GM12878 (cell line): ENCODE measurements at regions not wholly inside any gene's neighbourhood (a gene's known extent, or its start where the extent isn't known, plus 50 kb on each side); places are given as distances from the start of the nearest gene placed in this dataset.

Experiments used
- ATAC-seq: fragments of 200-7000 bp; cut with Tn5 transposase; 3 replicates; pipeline ENCODE4 v1.9.1; 2020; ENCODE audit warnings: mild to moderate bottlenecking, moderate library complexity
- BruUV-seq: library from RNA; stranded (reverse); fragments of 400-500 nt; replicated peaks from 2 replicates; lab custom pipeline; 2021; lab: Mats Ljungman, UMichigan
- CTCF ChIA-PET: fragments of 300-600 bp; sonication (Branson Sonifier 250); formaldehyde crosslinking; extraction: SDS; loops from one replicate; lab custom pipeline; 2021; ENCODE audit warnings: inconsistent platforms; lab: Yijun Ruan, JAX
- POLR2A ChIA-PET: fragments of 350-600 bp; formaldehyde crosslinking; extraction: SDS; loops from one replicate; lab custom pipeline; 2021; ENCODE audit warnings: inconsistent platforms; lab: Charles Lee
- RAD21 ChIA-PET: fragments of 300-600 bp; sonication (Branson Sonifier 250); formaldehyde crosslinking; loops from one replicate; lab custom pipeline; 2023; ENCODE audit warnings: antibody characterized with exemption; ENCODE audit not compliant: unreplicated experiment; lab: Charles Lee
- SMC1A ChIA-PET: fragments of 300-600 bp; sonication (Branson Sonifier 250); formaldehyde crosslinking; loops from one replicate; lab custom pipeline; 2023; ENCODE audit not compliant: unreplicated experiment, uncharacterized antibody; lab: Charles Lee
- DNase-seq: peaks from one replicate; pipeline ENCODE4 v3.0.0-alpha.2; 2011; ENCODE audit warnings: low read depth, low spot score
- FAIRE-seq: peaks from 3 replicates; lab custom pipeline; 2011; peaks lifted over from hg19 to GRCh38; lab: Jason Lieb, UNC
- H2AFZ ChIP-seq: 2 replicates; pipeline ENCODE4 v1.6.0; 2011; ENCODE audit warnings: low read depth, low read length, control low read depth; ENCODE audit not compliant: control insufficient read depth
- H3K27ac ChIP-seq: 2 replicates; pipeline ENCODE4 v1.5.1; 2011; ENCODE audit warnings: control low read depth; ENCODE audit not compliant: control insufficient read depth, insufficient read depth
- H3K27me3 ChIP-seq, 2 experiments: replicated peaks in 1 of 2; 2 replicates each; pipeline versions ENCODE4 v1.6.0 to v1.6.1; 2011; ENCODE audit warnings: low read length in 1 of 2; ENCODE audit not compliant: control insufficient read depth in 2 of 2, insufficient read depth in 2 of 2
- H3K36me3 ChIP-seq, 2 experiments: 2 replicates each; pipeline ENCODE4 v1.5.1; 2011; ENCODE audit warnings: low read length in 1 of 2; ENCODE audit not compliant: control insufficient read depth in 2 of 2, insufficient read depth in 2 of 2
- H3K4me1 ChIP-seq: 2 replicates; pipeline ENCODE4 v1.6.1; 2011; ENCODE audit warnings: mild to moderate bottlenecking, low read length, moderate library complexity, mixed read lengths; ENCODE audit not compliant: control insufficient read depth, insufficient read depth
- H3K4me2 ChIP-seq: 2 replicates; pipeline ENCODE4 v1.6.0; 2011; ENCODE audit warnings: control low read depth; ENCODE audit not compliant: control insufficient read depth, insufficient read depth
- H3K4me3 ChIP-seq: fragments of 200-600 bp; sonication (generic); 2 replicates; pipeline ENCODE4 v1.5.1; 2016
- H3K79me2 ChIP-seq: 2 replicates; pipeline ENCODE4 v1.6.0; 2011; ENCODE audit warnings: low read length; ENCODE audit not compliant: control insufficient read depth, insufficient read depth
- H3K9ac ChIP-seq: 2 replicates; pipeline ENCODE4 v1.8.0; 2011; ENCODE audit warnings: low read length, control low read depth, mixed read lengths; ENCODE audit not compliant: control insufficient read depth, insufficient read depth
- H3K9me3 ChIP-seq: replicated peaks from 3 replicates; pipeline ENCODE4 v1.5.1; 2011; ENCODE audit warnings: mild to moderate bottlenecking, low read length; ENCODE audit not compliant: control insufficient read depth, insufficient read depth
- H4K20me1 ChIP-seq: 2 replicates; pipeline ENCODE4 v1.6.0; 2011; ENCODE audit not compliant: control insufficient read depth, insufficient read depth
- ATF2 ChIP-seq: IDR thresholded peaks from 2 replicates; pipeline ENCODE4 v1.6.1; 2012; ENCODE audit warnings: low read length, inconsistent platforms
- BCL3 ChIP-seq: IDR thresholded peaks from 2 replicates; pipeline ENCODE4 v1.6.1; 2011; ENCODE audit warnings: borderline replicate concordance, low read depth, mild to moderate bottlenecking, moderate library complexity, low read length; ENCODE audit not compliant: insufficient read depth, poor library complexity, severe bottlenecking
- BRCA1 ChIP-seq: IDR thresholded peaks from 2 replicates; pipeline ENCODE4 v1.6.1; 2011; ENCODE audit warnings: low read depth, low read length, improper control_type of control experiment
- KDM1A ChIP-seq: fragments of 200-600 bp; sonication (generic); IDR thresholded peaks from 2 replicates; pipeline ENCODE4 v1.6.1; 2016; ENCODE audit warnings: borderline replicate concordance
- MYB ChIP-seq: fragments of 150-350 bp; IDR thresholded peaks from 2 replicates; pipeline ENCODE4 v1.6.1; 2014; ENCODE audit warnings: mild to moderate bottlenecking, low read depth, low read length, borderline replicate concordance
- NFXL1 ChIP-seq: fragments of 450-650 bp; IDR thresholded peaks from 2 replicates; pipeline ENCODE4 v1.6.1; 2017; ENCODE audit warnings: antibody characterized with exemption, mild to moderate bottlenecking, borderline replicate concordance
- PAX5 ChIP-seq: IDR thresholded peaks from 2 replicates; pipeline ENCODE4 v1.6.1; 2011; ENCODE audit warnings: low read depth, low read length, borderline replicate concordance
- WRNIP1 ChIP-seq: IDR thresholded peaks from 2 replicates; pipeline ENCODE4 v1.6.1; 2011; ENCODE audit warnings: low read depth, low read length, improper control_type of control experiment, borderline replicate concordance
- ZNF384 ChIP-seq: IDR thresholded peaks from 2 replicates; pipeline ENCODE4 v1.6.1; 2012; ENCODE audit warnings: low read depth, mild to moderate bottlenecking, low read length, improper control_type of control experiment, borderline replicate concordance
- ZSCAN29 ChIP-seq: fragments of 450-650 bp; IDR thresholded peaks from 2 replicates; pipeline ENCODE4 v1.6.1; 2017; ENCODE audit warnings: mild to moderate bottlenecking, moderate library complexity
- WGBS: methylation state at CpG from one replicate; pipeline ENCODE4 v1.1.6; 2016; ENCODE audit warnings: low lambda C conversion rate; ENCODE audit not compliant: insufficient replicate concordance, insufficient coverage; ENCODE audit errors: missing lambda C conversion rate; 5-methylcytosine and 5-hydroxymethylcytosine counted together
- in situ Hi-C: fragments of 300-500 bp; cut with MboI; formaldehyde crosslinking; loops from 9 replicates; pipeline ENCODE4 v1.14.3; 2018; ENCODE audit warnings: mixed read lengths
- intact Hi-C: fragments of 100-400 bp; cut with micrococcal nuclease; formaldehyde crosslinking; loops from one replicate; pipeline ENCODE4 v1.14.2; 2022; ENCODE audit not compliant: unreplicated experiment
- TF ChIP-seq, protein P1 (sequence below): fragments of 450-650 bp; IDR thresholded peaks from 2 replicates; pipeline ENCODE4 v1.6.1; 2017; ENCODE audit warnings: mild to moderate bottlenecking, moderate library complexity

GRCh38 chr15:62498278-62498677, 333.2 kb upstream of the C2CD4B start:
- H2AFZ ChIP-seq = no peak overlapping the region
- 5% methylated on average over 4 of the region's 4 CpGs for WGBS
- DNase-seq = no peak
- ChIA-PET POLR2A (no interaction called here), RAD21 (no interaction called here), CTCF (no interaction called here), SMC1A (no interaction called here)
- H3K27me3 ChIP-seq = no peaks in the 10 kb centered on the region
- H3K4me2 ChIP-seq = no peak overlapping the region
- intact Hi-C loops (no loop called here), in situ Hi-C loops (no loop called here)
- no peaks in the 10 kb centered on the region for H3K36me3 ChIP-seq
- H3K4me1 ChIP-seq = no peaks in the 10 kb centered on the region
- no TSS peak for BruUV-seq
- no peak overlapping the region for H3K27ac ChIP-seq
- H3K9ac ChIP-seq = no peak overlapping the region
- H4K20me1 ChIP-seq = no peaks in the 10 kb centered on the region
- no peak overlapping the region for H3K4me3 ChIP-seq
- no peaks in the 10 kb centered on the region for H3K79me2 ChIP-seq
- ATAC-seq = no peak
- TF ChIP-seq ZNF384 = no peak
- TF ChIP-seq ATF2 = no peak
- no peak for TF ChIP-seq PAX5
- no peak for TF ChIP-seq WRNIP1
- no peak for TF ChIP-seq MYB
- no peak for FAIRE-seq
- H3K9me3 ChIP-seq = no peaks in the 10 kb centered on the region

GRCh38 chr15:62498712-62499111, 333.6 kb upstream of the C2CD4B start:
- in situ Hi-C loops = no loop called here
- Histone ChIP-seq H3K4me3 (no peak overlapping the region), H3K4me1 (no peaks in the 10 kb centered on the region; the same call in 1 of the 2 replicates), H3K27me3 (no peaks in the 10 kb centered on the region), H3K4me2 (no peak overlapping the region), H3K9ac (no peak overlapping the region), H3K79me2 (no peaks in the 10 kb centered on the region), H3K9me3 (no peaks in the 10 kb centered on the region), H3K27ac (no peak overlapping the region), H2AFZ (no peak overlapping the region), H3K36me3 (no peaks in the 10 kb centered on the region), H4K20me1 (no peaks in the 10 kb centered on the region)
- WGBS = 25% methylated on average over 1 of the region's 1 CpG
- BruUV-seq = no TSS peak
- ATAC-seq (no peak), DNase-seq (no peak), FAIRE-seq (no peak)
- ChIA-PET CTCF (no interaction called here), SMC1A (no interaction called here), RAD21 (no interaction called here), POLR2A (no interaction called here)
- intact Hi-C loops = no loop called here
- TF ChIP-seq BCL3 = no peak
- TF ChIP-seq, protein P1, sequence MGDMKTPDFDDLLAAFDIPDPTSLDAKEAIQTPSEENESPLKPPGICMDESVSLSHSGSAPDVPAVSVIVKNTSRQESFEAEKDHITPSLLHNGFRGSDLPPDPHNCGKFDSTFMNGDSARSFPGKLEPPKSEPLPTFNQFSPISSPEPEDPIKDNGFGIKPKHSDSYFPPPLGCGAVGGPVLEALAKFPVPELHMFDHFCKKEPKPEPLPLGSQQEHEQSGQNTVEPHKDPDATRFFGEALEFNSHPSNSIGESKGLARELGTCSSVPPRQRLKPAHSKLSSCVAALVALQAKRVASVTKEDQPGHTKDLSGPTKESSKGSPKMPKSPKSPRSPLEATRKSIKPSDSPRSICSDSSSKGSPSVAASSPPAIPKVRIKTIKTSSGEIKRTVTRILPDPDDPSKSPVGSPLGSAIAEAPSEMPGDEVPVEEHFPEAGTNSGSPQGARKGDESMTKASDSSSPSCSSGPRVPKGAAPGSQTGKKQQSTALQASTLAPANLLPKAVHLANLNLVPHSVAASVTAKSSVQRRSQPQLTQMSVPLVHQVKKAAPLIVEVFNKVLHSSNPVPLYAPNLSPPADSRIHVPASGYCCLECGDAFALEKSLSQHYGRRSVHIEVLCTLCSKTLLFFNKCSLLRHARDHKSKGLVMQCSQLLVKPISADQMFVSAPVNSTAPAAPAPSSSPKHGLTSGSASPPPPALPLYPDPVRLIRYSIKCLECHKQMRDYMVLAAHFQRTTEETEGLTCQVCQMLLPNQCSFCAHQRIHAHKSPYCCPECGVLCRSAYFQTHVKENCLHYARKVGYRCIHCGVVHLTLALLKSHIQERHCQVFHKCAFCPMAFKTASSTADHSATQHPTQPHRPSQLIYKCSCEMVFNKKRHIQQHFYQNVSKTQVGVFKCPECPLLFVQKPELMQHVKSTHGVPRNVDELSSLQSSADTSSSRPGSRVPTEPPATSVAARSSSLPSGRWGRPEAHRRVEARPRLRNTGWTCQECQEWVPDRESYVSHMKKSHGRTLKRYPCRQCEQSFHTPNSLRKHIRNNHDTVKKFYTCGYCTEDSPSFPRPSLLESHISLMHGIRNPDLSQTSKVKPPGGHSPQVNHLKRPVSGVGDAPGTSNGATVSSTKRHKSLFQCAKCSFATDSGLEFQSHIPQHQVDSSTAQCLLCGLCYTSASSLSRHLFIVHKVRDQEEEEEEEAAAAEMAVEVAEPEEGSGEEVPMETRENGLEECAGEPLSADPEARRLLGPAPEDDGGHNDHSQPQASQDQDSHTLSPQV = no peak
- no peak for TF ChIP-seq KDM1A
- no peak for TF ChIP-seq NFXL1
- no peak for TF ChIP-seq ZSCAN29
- TF ChIP-seq BRCA1 = no peak
